MM.1S (cell line): ENCODE measurements at regions not wholly inside any gene's neighbourhood (a gene's known extent, or its start where the extent isn't known, plus 50 kb on each side); places are given as distances from the start of the nearest gene placed in this dataset.

Experiments
- DNase-seq: peaks from one replicate; pipeline ENCODE4 v3.0.0-alpha.2; 2015
- H2AFZ ChIP-seq: fragments of 300-600 bp; sonication (generic); 2 replicates; pipeline ENCODE4 v1.6.0; 2016; ENCODE audit warnings: antibody characterized with exemption, low read length
- H3F3A ChIP-seq: fragments of 300-600 bp; sonication (generic); 2 replicates; pipeline ENCODE4 v1.6.1; 2016; ENCODE audit warnings: mild to moderate bottlenecking, antibody characterized with exemption, low read length, moderate library complexity, mixed read lengths; ENCODE audit not compliant: insufficient read depth
- H3K27ac ChIP-seq: fragments of 300-600 bp; sonication (generic); 2 replicates; pipeline ENCODE4 v1.5.1; 2016; ENCODE audit warnings: mild to moderate bottlenecking, low read length
- H3K27me3 ChIP-seq: fragments of 300-600 bp; sonication (generic); replicated peaks from 2 replicates; pipeline ENCODE4 v1.6.0; 2016; ENCODE audit warnings: low read length; ENCODE audit not compliant: insufficient read depth
- H3K36me3 ChIP-seq: fragments of 300-600 bp; sonication (generic); replicated peaks from 2 replicates; pipeline ENCODE4 v1.6.1; 2016; ENCODE audit warnings: mild to moderate bottlenecking, low read length, mixed read lengths; ENCODE audit not compliant: insufficient read depth
- H3K4me1 ChIP-seq: fragments of 300-600 bp; sonication (generic); 2 replicates; pipeline ENCODE4 v1.6.1; 2016; ENCODE audit warnings: low read length, mixed read lengths
- H3K4me2 ChIP-seq: fragments of 300-600 bp; sonication (generic); 2 replicates; pipeline ENCODE4 v1.6.0; 2016; ENCODE audit warnings: low read depth, low read length
- H3K4me3 ChIP-seq: fragments of 300-600 bp; sonication (generic); 2 replicates; pipeline ENCODE4 v1.5.1; 2016; ENCODE audit warnings: low read length, mixed read lengths
- H3K79me2 ChIP-seq: fragments of 300-600 bp; sonication (generic); 2 replicates; pipeline ENCODE4 v1.6.1; 2016; ENCODE audit warnings: mixed run types, low read length, mixed read lengths
- H3K9ac ChIP-seq: fragments of 300-600 bp; sonication (generic); 2 replicates; pipeline ENCODE4 v1.6.1; 2016; ENCODE audit warnings: low read length, mixed read lengths
- H3K9me2 ChIP-seq: fragments of 300-600 bp; sonication (generic); replicated peaks from 2 replicates; pipeline ENCODE4 v1.6.1; 2016; ENCODE audit warnings: mild to moderate bottlenecking, low read length, mixed read lengths; ENCODE audit not compliant: insufficient read depth
- H3K9me3 ChIP-seq: fragments of 300-600 bp; sonication (generic); replicated peaks from 2 replicates; pipeline ENCODE4 v1.6.1; 2016; ENCODE audit warnings: mild to moderate bottlenecking, low read length, mixed read lengths; ENCODE audit not compliant: insufficient read depth
- H4K20me1 ChIP-seq: fragments of 300-600 bp; sonication (generic); 2 replicates; pipeline ENCODE4 v1.6.1; 2016; ENCODE audit warnings: mild to moderate bottlenecking, low read length, moderate library complexity, mixed read lengths; ENCODE audit not compliant: insufficient read depth
- CTCF ChIP-seq: fragments of 300-600 bp; sonication (generic); IDR thresholded peaks from 2 replicates; pipeline ENCODE4 v1.5.1; 2016; ENCODE audit warnings: antibody characterized with exemption, low read length, mixed read lengths
- EZH2 ChIP-seq: fragments of 300-600 bp; sonication (generic); optimal IDR thresholded peaks from 2 replicates; pipeline ENCODE3; 2017; ENCODE audit warnings: low read depth, mild to moderate bottlenecking, antibody characterized with exemption, low read length, mixed read lengths
- EZH2phosphoT487 ChIP-seq: fragments of 300-600 bp; sonication (generic); IDR thresholded peaks from 2 replicates; pipeline ENCODE4 v1.6.1; 2018; ENCODE audit warnings: antibody characterized with exemption, low read length

GRCh38 chr1:30194046-30194619 lies 529.3 kb downstream of the MATN1 start:
- H3K27me3 ChIP-seq: peaks cover 45% of the 10 kb centered on the region
- DNase-seq: no peak

GRCh38 chr1:30192969-30193630 lies 530.3 kb downstream of the MATN1 start:
- H3K9ac ChIP-seq: no peak overlapping the region
- no peak overlapping the region for H3K4me2 ChIP-seq
- no peak for TF ChIP-seq CTCF
- no peak for DNase-seq
- H2AFZ ChIP-seq: no peak overlapping the region
- no peaks in the 10 kb centered on the region for H3K79me2 ChIP-seq
- H3K4me1 ChIP-seq: no peaks in the 10 kb centered on the region
- no peaks in the 10 kb centered on the region for H3K9me2 ChIP-seq
- no peak overlapping the region for H3K4me3 ChIP-seq
- peaks cover 43% of the 10 kb centered on the region for H3K27me3 ChIP-seq
- H3K9me3 ChIP-seq: no peaks in the 10 kb centered on the region
- no peak overlapping the region for H3K27ac ChIP-seq
- no peaks in the 10 kb centered on the region for H3K36me3 ChIP-seq
- H4K20me1 ChIP-seq: no peaks in the 10 kb centered on the region
- H3F3A ChIP-seq: no peaks in the 10 kb centered on the region

More at GRCh38 chr1:30194046-30194619, 529.3 kb downstream of the MATN1 start:
- H3K4me1 ChIP-seq: no peaks in the 10 kb centered on the region
- no peak overlapping the region for H2AFZ ChIP-seq
- no peak overlapping the region for H3K4me3 ChIP-seq
- no peaks in the 10 kb centered on the region for H3K79me2 ChIP-seq
- no peak for TF ChIP-seq CTCF
- no peak for TF ChIP-seq EZH2phosphoT487
- no peak for TF ChIP-seq EZH2
- H3K36me3 ChIP-seq: no peaks in the 10 kb centered on the region
- H3K9ac ChIP-seq: no peak overlapping the region
- no peaks in the 10 kb centered on the region for H4K20me1 ChIP-seq
- no peak overlapping the region for H3K27ac ChIP-seq
- no peaks in the 10 kb centered on the region for H3K9me2 ChIP-seq
- no peaks in the 10 kb centered on the region for H3F3A ChIP-seq
- no peak overlapping the region for H3K4me2 ChIP-seq
- H3K9me3 ChIP-seq: no peaks in the 10 kb centered on the region

- Histone ChIP-seq H3K4me1 (no peaks in the 10 kb centered on the region), H3K36me3 (no peaks in the 10 kb centered on the region), H3K4me3 (no peak overlapping the region), H4K20me1 (no peaks in the 10 kb centered on the region), H2AFZ (no peak overlapping the region), H3F3A (no peaks in the 10 kb centered on the region), H3K9ac (no peak overlapping the region), H3K27ac (no peak overlapping the region), H3K27me3 (peaks cover 57% of the 10 kb centered on the region), H3K79me2 (no peaks in the 10 kb centered on the region), H3K4me2 (no peak overlapping the region), H3K9me2 (no peaks in the 10 kb centered on the region), H3K9me3 (no peaks in the 10 kb centered on the region)
- no peak for DNase-seq
- TF ChIP-seq EZH2: no peak
- TF ChIP-seq EZH2phosphoT487: no peak
- no peak for TF ChIP-seq CTCF
Measured at GRCh38 chr1:30191154-30191702, 532.2 kb downstream of the MATN1 start.
